Calu3 (cell line): ENCODE measurements at regions not wholly inside any gene's neighbourhood (a gene's known extent, or its start where the extent isn't known, plus 50 kb on each side); places are given as distances from the start of the nearest gene placed in this dataset.

Experiments used
- BruUV-seq: library from RNA; stranded (reverse); fragments of 400-500 nt; replicated peaks from 2 replicates; lab custom pipeline; 2021; lab: Mats Ljungman, UMichigan
- CTCF ChIA-PET: fragments of 300-600 bp; sonication (Branson Sonifier 250); formaldehyde crosslinking; loops from one replicate; lab custom pipeline; 2022; ENCODE audit warnings: antibody characterized with exemption; lab: Charles Lee
- DNase-seq: peaks from one replicate; pipeline ENCODE4 v3.0.0; 2022
- H3K27ac Mint-ChIP-seq: one replicate; pipeline ENCODE4 v1.8.0; 2022; ENCODE audit warnings: mixed read lengths; ENCODE audit not compliant: unreplicated experiment
- H3K27me3 Mint-ChIP-seq: one replicate; pipeline ENCODE4 v1.8.0; 2022; ENCODE audit warnings: mixed read lengths; ENCODE audit not compliant: unreplicated experiment
- H3K36me3 Mint-ChIP-seq: one replicate; pipeline ENCODE4 v1.8.0; 2022; ENCODE audit warnings: mild to moderate bottlenecking, moderate library complexity, mixed read lengths; ENCODE audit not compliant: insufficient read depth, unreplicated experiment
- H3K4me1 Mint-ChIP-seq: one replicate; pipeline ENCODE4 v1.8.0; 2022; ENCODE audit warnings: mild to moderate bottlenecking, low read depth, mixed read lengths; ENCODE audit not compliant: unreplicated experiment
- H3K4me3 Mint-ChIP-seq: one replicate; pipeline ENCODE4 v1.8.0; 2022; ENCODE audit warnings: mild to moderate bottlenecking, low read depth, moderate library complexity, mixed read lengths; ENCODE audit not compliant: unreplicated experiment
- H3K9me3 Mint-ChIP-seq: one replicate; pipeline ENCODE4 v1.8.0; 2022; ENCODE audit warnings: low read depth, mixed read lengths; ENCODE audit not compliant: unreplicated experiment
- CTCF ChIP-seq: fragments of 200-600 bp; IDR thresholded peaks from one replicate; pipeline ENCODE4 v1.8.0; 2022; ENCODE audit warnings: antibody characterized with exemption; ENCODE audit not compliant: unreplicated experiment
- intact Hi-C: fragments of 100-400 bp; cut with micrococcal nuclease; formaldehyde crosslinking; loops from one replicate; pipeline ENCODE4 v1.10.0; 2022; ENCODE audit not compliant: unreplicated experiment

GRCh38 chr1:187862506-187862905, 1033.8 kb downstream of the PLA2G4A start:
- BruUV-seq: no TSS peak
- H3K4me3 Mint-ChIP-seq: no peak overlapping the region
- no peak for DNase-seq
- no peaks in the 10 kb centered on the region for H3K36me3 Mint-ChIP-seq
- intact Hi-C loops: no loop called here
- CTCF ChIA-PET: no interaction called here
- no peaks in the 10 kb centered on the region for H3K27me3 Mint-ChIP-seq
- no peaks in the 10 kb centered on the region for H3K4me1 Mint-ChIP-seq
- H3K9me3 Mint-ChIP-seq: no peaks in the 10 kb centered on the region
- no peak overlapping the region for H3K27ac Mint-ChIP-seq
- no peak for TF ChIP-seq CTCF

GRCh38 chr1:187870552-187870951, 1041.8 kb downstream of the PLA2G4A start:
- no peak for TF ChIP-seq CTCF
- no peaks in the 10 kb centered on the region for H3K27me3 Mint-ChIP-seq
- H3K27ac Mint-ChIP-seq: no peak overlapping the region
- H3K4me3 Mint-ChIP-seq: no peak overlapping the region
- H3K36me3 Mint-ChIP-seq: no peaks in the 10 kb centered on the region
- intact Hi-C loops: no loop called here
- BruUV-seq: no TSS peak
- H3K4me1 Mint-ChIP-seq: no peaks in the 10 kb centered on the region
- no peak for DNase-seq
- CTCF ChIA-PET: no interaction called here
- no peaks in the 10 kb centered on the region for H3K9me3 Mint-ChIP-seq

GRCh38 chr1:187871177-187871845, 1042.6 kb downstream of the PLA2G4A start:
- CTCF ChIA-PET: no interaction called here
- Mint-ChIP-seq H3K4me3 (no peak overlapping the region), H3K4me1 (no peaks in the 10 kb centered on the region), H3K27me3 (no peaks in the 10 kb centered on the region), H3K9me3 (no peaks in the 10 kb centered on the region), H3K36me3 (no peaks in the 10 kb centered on the region), H3K27ac (no peak overlapping the region)
- no TSS peak for BruUV-seq
- DNase-seq: no peak
- intact Hi-C loops: no loop called here
- no peak for TF ChIP-seq CTCF

GRCh38 chr1:187872550-187872949, 1043.8 kb downstream of the PLA2G4A start:
- TF ChIP-seq CTCF: no peak

More at GRCh38 chr1:187872550-187872949, 1043.8 kb downstream of the PLA2G4A start:
- CTCF ChIA-PET: no interaction called here
- BruUV-seq: no TSS peak
- Mint-ChIP-seq H3K4me1 (no peaks in the 10 kb centered on the region), H3K36me3 (no peaks in the 10 kb centered on the region), H3K9me3 (no peaks in the 10 kb centered on the region), H3K27me3 (no peaks in the 10 kb centered on the region), H3K27ac (no peak overlapping the region), H3K4me3 (no peak overlapping the region)
- intact Hi-C loops: no loop called here
- no peak for DNase-seq
